HG03342 (cell line): ENCODE measurements at regions not wholly inside any gene's neighbourhood (a gene's known extent, or its start where the extent isn't known, plus 50 kb on each side); places are given as distances from the start of the nearest gene placed in this dataset.
"Not testable (repeated sequence)": the region's sequence is repeated elsewhere in the genome, so short reads cannot be mapped to it uniquely, and the experiment has no call there.

Source experiments
- ATAC-seq: cut with Tn5 transposase; IDR thresholded peaks from one replicate; pipeline ENCODE4 v1.9.1; 2021; ENCODE audit warnings: mild to moderate bottlenecking, moderate library complexity; ENCODE audit not compliant: unreplicated experiment

DNA sequence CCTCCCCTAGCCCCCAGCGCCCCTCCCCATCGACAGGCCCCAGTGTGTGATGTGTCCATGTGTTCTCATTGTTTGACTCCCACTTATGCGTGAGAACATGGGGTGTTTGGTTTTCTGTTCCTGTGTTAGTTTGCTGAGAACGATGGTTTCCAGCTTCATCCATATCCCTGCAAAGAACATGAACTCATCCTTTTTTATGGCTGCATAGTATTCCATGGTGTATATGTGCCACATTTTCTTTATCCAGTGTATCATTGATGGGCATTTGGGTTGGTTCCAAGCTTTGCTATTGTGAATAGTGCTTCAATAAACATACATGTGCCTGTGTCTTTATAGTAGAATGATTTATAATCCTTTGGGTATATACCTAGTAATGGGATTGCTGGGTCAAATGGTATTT, 107.6 kb upstream of the ADGRG2 start:
- ATAC-seq = not testable (repeated sequence)

DNA sequence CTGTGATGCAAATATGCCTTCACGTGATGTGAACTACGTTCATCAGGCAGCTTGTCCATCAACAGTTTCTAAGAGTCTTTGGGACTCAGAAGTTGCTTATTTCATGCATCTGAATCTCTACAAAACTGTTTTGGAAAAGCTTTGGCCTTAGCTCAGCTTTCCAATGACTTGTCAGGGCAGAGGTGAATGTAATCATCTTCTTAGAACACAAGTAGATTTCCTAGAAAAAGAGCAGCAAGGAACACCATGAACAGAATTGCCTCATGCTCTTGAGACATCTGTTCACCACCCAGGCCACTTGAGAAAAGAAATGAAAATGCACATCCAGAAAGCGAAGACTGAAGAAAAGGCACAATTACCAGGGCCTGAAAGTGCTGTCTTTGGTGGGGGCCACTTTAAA, 105.8 kb upstream of the PDHA1 start:
- no peak for ATAC-seq

DNA sequence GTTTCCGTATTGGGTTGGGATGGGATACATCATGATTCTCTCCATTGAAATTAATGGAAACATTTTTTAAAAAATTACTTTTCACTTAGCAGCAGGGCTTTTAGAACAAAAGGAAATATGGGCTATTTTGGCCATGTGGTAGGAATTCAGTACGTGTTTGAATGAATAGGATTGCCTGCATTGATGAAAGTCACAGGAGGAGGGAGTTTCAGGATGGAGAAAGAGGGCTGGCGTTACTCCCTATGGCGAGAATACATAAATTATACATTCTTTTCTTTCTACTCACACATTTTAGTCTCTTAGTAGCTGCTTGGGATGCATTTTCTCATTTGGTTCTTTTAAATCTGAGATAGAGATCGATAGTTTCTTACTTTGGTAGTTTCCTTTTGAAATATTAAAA, 100.3 kb upstream of the PDHA1 start:
- ATAC-seq = no peak

DNA sequence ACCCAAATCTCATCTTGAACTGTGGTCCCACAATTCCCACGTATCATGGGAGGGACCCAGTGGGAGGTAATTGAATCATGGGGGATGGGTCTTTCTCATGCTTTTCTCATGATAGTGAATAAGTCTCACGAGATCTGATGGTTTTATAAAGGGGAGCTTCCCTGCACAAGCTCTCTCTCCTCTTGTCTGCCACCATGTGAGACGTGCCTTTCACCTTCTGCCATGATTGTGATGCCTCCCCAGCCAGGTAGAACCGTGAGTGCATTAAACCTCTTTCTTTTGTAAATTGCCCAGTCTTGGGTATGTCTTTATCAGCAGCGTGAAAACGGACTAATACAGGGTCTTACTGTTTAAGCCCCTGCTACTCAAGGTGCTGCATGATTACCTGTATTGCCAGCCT, 98.8 kb upstream of the PDHA1 start:
- not testable (repeated sequence) for ATAC-seq

DNA sequence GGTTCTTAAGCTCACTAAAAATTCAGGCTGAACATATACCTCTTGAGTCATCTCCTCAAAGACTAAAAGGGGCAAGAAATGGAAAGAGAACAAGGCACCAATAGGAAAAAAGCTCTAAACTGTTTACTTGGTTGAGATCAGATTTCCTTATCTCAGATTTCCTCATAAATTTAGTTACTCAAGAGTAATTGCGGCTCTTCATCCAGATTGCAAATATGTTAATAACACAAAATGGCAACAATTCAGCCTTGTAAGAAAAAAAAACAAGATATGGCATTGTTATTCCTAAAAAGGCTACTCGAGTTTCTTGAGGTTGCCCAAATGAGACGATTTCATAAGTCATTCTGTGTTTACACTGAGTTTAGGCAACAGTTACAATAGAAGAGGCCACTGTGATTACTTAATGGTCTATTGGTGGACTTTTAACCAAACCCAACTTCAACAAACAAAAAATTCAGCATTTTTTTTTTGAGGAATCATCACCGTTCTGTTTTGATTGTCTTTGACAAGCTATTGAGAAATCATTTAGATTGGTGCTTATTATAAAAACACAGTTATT, 97.9 kb upstream of the PDHA1 start:
- ATAC-seq = no peak

DNA sequence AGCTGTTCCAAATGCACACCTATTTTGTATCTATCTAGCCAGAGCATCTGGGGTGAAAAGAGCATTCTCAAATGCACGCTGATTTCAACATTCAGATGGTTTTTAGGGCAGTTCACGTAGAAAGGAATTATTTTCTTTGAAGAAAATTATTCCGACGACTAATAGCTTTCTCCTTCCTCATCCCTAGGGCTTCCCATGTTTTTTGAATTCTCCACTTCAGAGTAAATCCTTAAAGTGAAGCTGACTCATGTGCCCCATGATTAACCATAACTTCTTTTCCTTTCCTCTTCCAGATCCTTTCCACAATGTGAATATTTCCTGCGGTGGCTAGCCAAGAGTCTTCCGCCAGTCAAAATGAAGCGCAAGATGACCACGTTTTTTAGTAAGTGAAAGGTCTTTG, 86.7 kb upstream of the PDHA1 start:
- ATAC-seq = no peak

DNA sequence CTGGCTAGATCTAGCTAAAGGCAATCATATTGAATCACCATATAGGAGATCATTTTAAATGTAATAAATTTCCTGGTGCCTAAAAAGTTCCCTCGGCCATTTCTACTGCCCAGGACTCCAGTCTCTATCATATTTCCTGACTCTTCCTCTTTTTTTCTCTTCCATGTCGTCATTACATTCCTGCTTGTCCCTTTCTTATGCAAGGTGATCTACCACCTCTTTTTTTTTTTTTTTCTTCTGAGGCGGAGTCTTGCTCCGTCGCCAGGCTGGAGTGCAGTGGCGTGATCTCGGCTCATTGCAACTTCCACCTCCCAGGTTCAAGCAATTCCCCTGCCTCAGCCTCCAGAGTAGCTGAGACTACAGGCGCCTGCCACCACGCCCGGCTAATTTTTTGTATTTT, 82.7 kb upstream of the PDHA1 start:
- ATAC-seq = not testable (repeated sequence)

DNA sequence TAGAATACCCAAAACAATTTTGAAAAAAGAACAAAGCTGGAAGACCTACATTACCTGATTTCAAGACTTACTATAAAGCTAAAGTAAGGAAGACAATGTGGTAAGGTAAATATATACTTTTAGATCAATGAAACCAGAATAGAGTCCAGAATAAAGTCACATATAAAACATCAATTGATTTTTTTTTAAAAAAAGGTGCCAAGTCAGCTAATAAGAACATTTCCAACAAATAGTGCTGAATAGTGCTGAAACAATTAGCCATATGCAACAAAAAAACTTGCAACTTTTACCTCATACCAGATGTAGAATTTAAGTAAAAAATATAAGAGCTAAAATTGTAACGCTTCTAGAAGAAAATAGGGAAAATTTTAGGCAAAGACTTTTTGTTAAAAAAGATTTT, 73.0 kb upstream of the PDHA1 start:
- no peak for ATAC-seq

DNA sequence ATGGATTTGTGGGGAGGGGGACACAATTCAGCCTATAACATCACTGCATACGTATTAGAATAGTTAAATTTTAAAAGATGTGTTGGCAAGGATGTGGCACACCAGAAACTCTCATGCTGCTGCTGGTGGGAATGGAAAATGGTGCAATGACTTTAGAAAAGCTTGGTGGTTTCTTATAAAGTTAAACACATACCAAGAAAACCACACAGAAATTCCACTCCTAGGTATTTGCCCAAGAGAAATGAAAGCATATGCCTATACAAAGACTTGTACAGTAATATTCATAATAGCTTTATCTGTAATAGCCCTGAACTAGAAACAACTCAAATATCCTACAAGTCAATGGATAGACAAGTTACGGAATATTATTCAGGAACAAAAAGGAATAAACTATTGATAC, 71.3 kb upstream of the PDHA1 start:
- ATAC-seq = no peak

DNA sequence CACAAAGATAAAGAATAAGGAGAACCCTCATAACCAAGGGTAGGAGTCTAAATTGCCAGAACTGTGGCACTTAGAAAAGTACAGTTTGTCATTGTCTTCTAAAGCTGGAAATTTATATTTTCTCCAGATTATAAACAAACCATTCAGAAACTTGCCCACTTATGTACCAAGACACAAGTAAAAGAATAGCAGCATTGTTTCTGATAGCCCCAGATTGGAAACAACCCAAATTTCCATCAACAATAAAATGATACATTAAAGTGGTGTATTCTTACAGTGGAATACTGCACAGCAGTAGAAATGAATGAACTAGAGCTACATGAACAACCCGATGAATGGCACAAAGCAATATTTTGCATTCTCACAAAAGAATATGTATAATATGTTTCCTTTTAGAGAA, 63.1 kb upstream of the PDHA1 start:
- ATAC-seq = no peak

DNA sequence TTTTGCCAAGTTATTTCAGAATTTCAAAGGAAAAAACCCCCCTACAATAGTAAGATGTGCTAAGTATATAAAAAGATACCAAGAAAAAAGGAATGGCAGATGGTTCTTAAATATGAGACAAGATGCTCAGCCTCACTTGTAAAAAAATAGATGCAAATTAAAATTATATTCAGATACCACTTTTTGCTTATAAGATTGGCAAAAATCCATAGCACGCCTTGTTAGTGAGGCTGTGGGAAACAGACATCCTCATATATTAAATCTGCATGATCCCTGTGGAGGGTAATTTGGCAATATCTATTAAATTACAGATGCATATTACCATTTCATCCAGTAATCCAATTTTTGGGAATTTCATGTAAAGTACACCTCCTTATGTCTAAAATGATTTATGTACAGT, 62.5 kb upstream of the PDHA1 start:
- no peak for ATAC-seq

DNA sequence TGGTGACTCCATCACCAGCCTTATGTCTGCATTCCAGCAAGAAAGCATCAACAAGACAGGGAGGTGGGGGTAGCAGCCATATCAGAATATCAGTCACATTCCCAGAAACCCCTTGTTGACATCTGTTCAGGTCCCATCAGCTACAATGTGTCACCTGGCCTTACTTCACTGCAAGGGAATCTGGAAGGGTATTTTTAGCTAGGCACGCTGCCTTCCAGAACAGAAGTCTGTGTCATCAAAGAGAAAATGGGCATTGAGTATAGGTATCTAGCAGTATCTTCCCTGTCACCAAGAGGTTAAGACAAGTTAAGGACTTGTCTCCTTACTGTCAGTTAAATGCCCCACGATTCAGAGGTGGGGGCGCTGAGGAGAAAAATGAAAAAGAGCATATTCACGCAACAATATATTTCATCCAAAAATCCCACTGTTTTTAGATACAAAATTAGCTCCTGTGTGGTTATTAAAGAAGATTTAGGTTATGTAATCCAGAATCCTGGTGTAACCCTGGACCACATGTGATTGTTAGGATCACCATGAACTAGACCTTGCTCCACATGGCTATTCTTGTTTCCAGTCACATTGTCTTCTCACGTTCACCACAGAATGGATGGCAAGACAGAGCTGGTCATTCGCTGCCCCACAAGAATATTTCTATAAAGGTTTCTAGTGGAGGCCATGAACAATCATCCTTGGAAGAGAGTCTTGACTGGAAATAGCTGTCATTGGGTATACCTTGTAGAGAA, 60.0 kb upstream of the PDHA1 start:
- no peak for ATAC-seq

DNA sequence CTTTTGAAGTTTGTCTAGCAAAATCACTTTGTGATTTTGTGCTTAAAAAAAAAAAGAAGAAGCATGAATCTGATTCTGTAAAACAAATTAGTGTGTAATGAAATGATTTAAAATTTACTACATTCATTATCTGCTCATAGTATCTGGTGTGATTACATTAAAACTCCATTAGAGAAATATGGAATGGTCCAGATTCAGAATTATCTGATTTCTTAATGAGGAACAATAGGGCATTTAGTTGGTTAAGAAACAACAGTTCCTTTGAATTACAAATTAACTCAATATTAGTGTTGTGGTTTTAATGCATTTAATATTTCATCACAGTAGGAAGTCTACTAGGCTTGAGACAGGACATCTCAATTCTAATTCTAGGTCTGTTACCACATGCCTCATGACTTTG, 57.9 kb upstream of the PDHA1 start:
- ATAC-seq = no peak

DNA sequence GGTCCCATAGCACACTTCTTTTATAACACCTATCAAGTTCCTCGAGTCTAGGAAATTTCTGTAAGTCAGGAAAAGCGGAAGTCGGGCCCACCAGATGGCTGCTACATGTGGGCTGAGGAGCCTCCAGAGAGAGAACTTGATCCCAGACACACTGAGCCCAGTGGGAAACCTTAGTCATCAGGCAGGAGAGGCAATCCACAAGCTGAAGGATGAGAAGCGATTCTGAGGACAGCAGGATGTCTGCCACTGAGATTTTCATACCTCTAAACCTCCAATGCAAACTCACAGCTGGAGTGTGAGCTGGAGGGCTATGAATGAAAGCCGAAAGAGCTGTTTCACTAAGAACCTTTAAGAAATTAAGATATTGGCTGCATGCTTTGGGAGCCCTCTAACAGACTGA, 52.6 kb upstream of the PDHA1 start:
- ATAC-seq = no peak

DNA sequence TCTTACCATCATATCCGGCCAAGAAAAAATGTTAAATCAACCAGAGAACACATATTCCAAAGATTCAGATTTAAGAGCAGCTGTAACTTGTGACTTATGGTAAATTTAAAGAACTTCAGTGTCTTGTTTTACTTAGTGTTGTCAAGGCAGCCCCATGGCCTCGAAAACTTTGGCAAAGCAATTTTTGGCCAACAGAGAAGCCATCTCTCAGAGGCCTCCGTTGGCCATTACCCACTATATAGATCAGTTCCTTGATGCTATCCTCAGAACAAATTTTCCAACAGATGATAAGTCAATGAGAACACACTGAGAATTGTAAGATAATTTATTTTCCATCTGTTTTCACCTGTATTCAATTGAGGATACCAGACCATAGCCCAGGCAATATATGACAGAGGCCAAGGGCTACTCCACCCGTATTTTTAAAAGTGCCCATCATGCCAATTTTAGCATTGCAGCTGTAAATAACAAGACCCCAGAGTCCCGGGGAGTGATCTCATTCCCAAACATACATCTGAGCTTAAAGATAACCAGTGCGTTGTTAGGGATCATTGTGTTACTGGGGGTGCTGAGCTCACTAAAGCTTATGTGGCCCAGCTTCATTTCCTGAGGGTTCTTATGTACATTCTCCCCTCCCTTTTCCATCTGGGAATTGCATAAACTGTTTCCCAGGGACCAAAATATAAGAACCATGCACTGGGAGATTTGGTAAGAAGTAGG, 50.0 kb upstream of the PDHA1 start:
- ATAC-seq = no peak
